ENCODE measurements at regions not wholly inside any gene's neighbourhood (a gene's known extent, or its start where the extent isn't known, plus 50 kb on each side); places are given as distances from the start of the nearest gene placed in this dataset.

DNA sequence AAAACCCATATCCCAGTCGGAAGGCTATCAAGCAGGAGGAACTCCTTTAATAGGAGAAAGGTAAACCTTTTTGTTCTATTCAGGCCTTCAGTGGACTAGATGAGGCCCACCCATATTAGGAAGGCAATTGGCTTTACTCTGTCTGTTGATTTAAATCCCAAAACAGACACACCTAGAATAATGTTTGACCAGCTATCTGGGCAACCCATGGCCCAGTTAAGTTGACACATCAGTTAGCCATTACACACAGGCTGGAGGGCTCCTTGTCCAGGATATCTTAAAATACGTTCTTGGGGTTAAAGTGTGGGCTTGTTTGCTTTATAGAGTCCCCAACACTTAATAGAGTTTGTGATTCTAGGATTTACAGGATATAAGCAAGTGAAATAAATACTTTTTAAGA, 339.0 kb upstream of the PRKCQ start:
- no peak overlapping the region for H4K91ac ChIP-seq (ENCODE audit: insufficient read length, low read depth, low read length)
- H2BK15ac ChIP-seq (ENCODE audit: low read depth, low read length) = no peak overlapping the region
- H3K4ac ChIP-seq (ENCODE audit: low read depth, low read length) = no peak overlapping the region
- Mint-ChIP-seq H3K27me3 (ENCODE audit: low read depth) (peaks cover 2% of the 10 kb centered on the region; the same call in 1 of the 2 replicates), H3K4me1 (peaks cover 7 to 20% of the 10 kb centered on the region in 2 experiments), H3K9me3 (0 out of 5 replicates have a peak, but pooled peaks cover 0 to 2% of the 10 kb centered on the region in 2 experiments), H3K27ac (no peak overlapping the region), H3K36me3 (ENCODE audit: insufficient read depth in 1 of 3, low read depth in 3 of 3) (peaks cover 0 to 7% (median 0%) of the 10 kb centered on the region in 3 experiments; a peak in 1 of 7 replicates), H3K4me3 (no peak overlapping the region)
- no peaks in the 10 kb centered on the region for H3K27me3 ChIP-seq (ENCODE audit: insufficient read depth, low read length)
- no peak overlapping the region for H3T11ph ChIP-seq (ENCODE audit: low read length)
- H2BK120ac ChIP-seq (ENCODE audit: low read depth, low read length, poor library complexity, severe bottlenecking) = no peak overlapping the region
- H3K56ac ChIP-seq (ENCODE audit: insufficient read length, low read depth, low read length) = no peak overlapping the region
- H4K20me1 ChIP-seq (ENCODE audit: control insufficient read depth, insufficient read depth, insufficient read length) = no peaks in the 10 kb centered on the region
- no peak overlapping the region for H4K8ac ChIP-seq (replicated peaks; ENCODE audit: insufficient read length, low read depth, low read length)
- no peak overlapping the region for H3K14ac ChIP-seq (ENCODE audit: insufficient read depth, low read length)
- no peaks in the 10 kb centered on the region for H3K79me1 ChIP-seq (ENCODE audit: insufficient read depth, low read depth, low read length, poor library complexity, severe bottlenecking)
- H3K9me3 ChIP-seq (ENCODE audit: control insufficient read depth, low read depth, low read length) = no peaks in the 10 kb centered on the region
- no peak overlapping the region for H4K5ac ChIP-seq (ENCODE audit: insufficient read length, low read depth, low read length)
- H3K23ac ChIP-seq (ENCODE audit: insufficient read length, low read depth, low read length) = no peak overlapping the region
- WGBS (ENCODE audit: extremely low coverage, insufficient read length, low lambda C conversion rate) = no CpG with 5 or more reads among the region's 2 CpGs
- 0 out of 2 replicates have a peak, but pooled peaks cover 3% of the 10 kb centered on the region for H3K4me1 ChIP-seq (ENCODE audit: insufficient read depth, low read length)
- no peak for DNase-seq
- no peak overlapping the region for H3K27ac ChIP-seq (ENCODE audit: insufficient read length, low read depth, low read length)
- 0 out of 2 replicates have a peak, but pooled peaks cover 2% of the 10 kb centered on the region for H3K79me2 ChIP-seq (ENCODE audit: insufficient read depth, low read length)
- TF ChIP-seq, protein P1, sequence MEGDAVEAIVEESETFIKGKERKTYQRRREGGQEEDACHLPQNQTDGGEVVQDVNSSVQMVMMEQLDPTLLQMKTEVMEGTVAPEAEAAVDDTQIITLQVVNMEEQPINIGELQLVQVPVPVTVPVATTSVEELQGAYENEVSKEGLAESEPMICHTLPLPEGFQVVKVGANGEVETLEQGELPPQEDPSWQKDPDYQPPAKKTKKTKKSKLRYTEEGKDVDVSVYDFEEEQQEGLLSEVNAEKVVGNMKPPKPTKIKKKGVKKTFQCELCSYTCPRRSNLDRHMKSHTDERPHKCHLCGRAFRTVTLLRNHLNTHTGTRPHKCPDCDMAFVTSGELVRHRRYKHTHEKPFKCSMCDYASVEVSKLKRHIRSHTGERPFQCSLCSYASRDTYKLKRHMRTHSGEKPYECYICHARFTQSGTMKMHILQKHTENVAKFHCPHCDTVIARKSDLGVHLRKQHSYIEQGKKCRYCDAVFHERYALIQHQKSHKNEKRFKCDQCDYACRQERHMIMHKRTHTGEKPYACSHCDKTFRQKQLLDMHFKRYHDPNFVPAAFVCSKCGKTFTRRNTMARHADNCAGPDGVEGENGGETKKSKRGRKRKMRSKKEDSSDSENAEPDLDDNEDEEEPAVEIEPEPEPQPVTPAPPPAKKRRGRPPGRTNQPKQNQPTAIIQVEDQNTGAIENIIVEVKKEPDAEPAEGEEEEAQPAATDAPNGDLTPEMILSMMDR (conservative IDR thresholded peaks at IDR 0.05) = no peak
- H3K18ac ChIP-seq (ENCODE audit: insufficient read length, low read depth, low read length) = no peak overlapping the region
- no peak overlapping the region for H2BK5ac ChIP-seq (ENCODE audit: insufficient read length, low read length)
- no peak overlapping the region for H3K4me2 ChIP-seq (ENCODE audit: insufficient read depth, insufficient read length, low read length)
- H2BK12ac ChIP-seq (ENCODE audit: insufficient read length, low read depth, low read length) = no peak overlapping the region
- peak overlapping the region; percentile 60 for H2BK20ac ChIP-seq (ENCODE audit: low read depth, low read length, poor library complexity, severe bottlenecking)
- H2AK5ac ChIP-seq (ENCODE audit: insufficient read length, low read length) = no peak overlapping the region
- no peak overlapping the region for H2AFZ ChIP-seq (ENCODE audit: low read length)
- no peak overlapping the region for H3K9ac ChIP-seq (ENCODE audit: extremely low read depth, insufficient read length, low read length)
- H3K23me2 ChIP-seq (ENCODE audit: insufficient read length, low read depth, low read length, poor library complexity, severe bottlenecking) = no peaks in the 10 kb centered on the region

All from H9 (cell line).